ENCODE measurements at regions not wholly inside any gene's neighbourhood (a gene's known extent, or its start where the extent isn't known, plus 50 kb on each side); places are given as distances from the start of the nearest gene placed in this dataset.

DNA sequence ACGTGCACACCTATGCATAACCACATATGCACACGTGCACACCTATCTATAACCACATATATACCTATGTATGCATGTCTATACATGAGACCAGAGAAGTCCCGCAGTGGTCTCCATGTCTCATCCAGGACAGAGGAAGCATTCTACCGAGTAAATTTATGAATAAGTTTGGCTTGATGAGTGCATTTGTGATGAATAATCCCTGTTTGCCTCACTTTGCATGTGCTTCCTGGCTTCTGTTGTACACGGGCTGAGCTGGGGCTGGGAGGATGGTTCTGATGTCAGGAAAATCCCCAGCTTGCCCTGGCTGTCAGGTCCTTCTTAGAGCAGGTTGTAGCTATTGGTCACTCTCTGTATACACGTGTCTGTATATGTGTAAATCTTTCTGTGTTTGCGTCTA, 157.6 kb upstream of the RPS6KA2 start:
- no peak overlapping the region for H3K4me3 ChIP-seq (replicated peaks; ENCODE audit: low read depth, low read length)
- TF ChIP-seq CTCF (IDR thresholded peaks at IDR 0.05; ENCODE audit: low read length, missing control alignments), result no peak
- no peak for DNase-seq (ENCODE audit: low read depth)

- no peak for TF ChIP-seq CTCF (IDR thresholded peaks at IDR 0.05; ENCODE audit: low read length, missing control alignments)
- no peak for DNase-seq (ENCODE audit: low read depth)
- no peak overlapping the region for H3K4me3 ChIP-seq (replicated peaks; ENCODE audit: low read depth, low read length)
These were observed 155.5 kb upstream of the RPS6KA2 start for GRCh38 chr6:166782520-166782919.

GRCh38 chr6:166781331-166781730, 154.3 kb upstream of the RPS6KA2 start:
- TF ChIP-seq CTCF (IDR thresholded peaks at IDR 0.05; ENCODE audit: low read length, missing control alignments), result no peak
- H3K4me3 ChIP-seq (replicated peaks; ENCODE audit: low read depth, low read length), result no peak overlapping the region
- no peak for DNase-seq (ENCODE audit: low read depth)

GRCh38 chr6:166779963-166780683, 153.1 kb upstream of the RPS6KA2 start:
- TF ChIP-seq CTCF (IDR thresholded peaks at IDR 0.05; ENCODE audit: low read length, missing control alignments), result no peak
- no peak overlapping the region for H3K4me3 ChIP-seq (replicated peaks; ENCODE audit: low read depth, low read length)
- no peak for DNase-seq (ENCODE audit: low read depth)

- no peak for DNase-seq (ENCODE audit: low read depth)
- no peak for TF ChIP-seq CTCF (IDR thresholded peaks at IDR 0.05; ENCODE audit: low read length, missing control alignments)
- no peak overlapping the region for H3K4me3 ChIP-seq (replicated peaks; ENCODE audit: low read depth, low read length)
These were observed 152.3 kb upstream of the RPS6KA2 start for GRCh38 chr6:166779381-166779780.

GRCh38 chr6:166778776-166779175, 151.7 kb upstream of the RPS6KA2 start:
- H3K4me3 ChIP-seq (replicated peaks; ENCODE audit: low read depth, low read length), result no peak overlapping the region
- DNase-seq (ENCODE audit: low read depth), result no peak
- no peak for TF ChIP-seq CTCF (IDR thresholded peaks at IDR 0.05; ENCODE audit: low read length, missing control alignments)

- no peak for DNase-seq (ENCODE audit: low read depth)
- H3K4me3 ChIP-seq (replicated peaks; ENCODE audit: low read depth, low read length), result no peak overlapping the region
- no peak for TF ChIP-seq CTCF (IDR thresholded peaks at IDR 0.05; ENCODE audit: low read length, missing control alignments)
These were observed 151.0 kb upstream of the RPS6KA2 start for GRCh38 chr6:166778046-166778445.
